Activated naive CD8-positive, alpha-beta T cell (primary cell): ENCODE measurements at regions not wholly inside any gene's neighbourhood (a gene's known extent, or its start where the extent isn't known, plus 50 kb on each side); places are given as distances from the start of the nearest gene placed in this dataset.

Source experiments
- H3K27ac Mint-ChIP-seq: one replicate; pipeline ENCODE4 v1.8.0; 2021; ENCODE audit warnings: mixed read lengths
- H3K27me3 Mint-ChIP-seq: one replicate; pipeline ENCODE4 v1.8.0; 2021; ENCODE audit warnings: mixed read lengths
- H3K36me3 Mint-ChIP-seq: one replicate; pipeline ENCODE4 v1.8.0; 2021; ENCODE audit warnings: mixed read lengths
- H3K4me1 Mint-ChIP-seq: one replicate; pipeline ENCODE4 v1.8.0; 2021; ENCODE audit warnings: low read depth, mixed read lengths
- H3K4me3 Mint-ChIP-seq: one replicate; pipeline ENCODE4 v1.8.0; 2021; ENCODE audit warnings: mild to moderate bottlenecking, mixed read lengths
- H3K9me3 Mint-ChIP-seq: one replicate; pipeline ENCODE4 v1.8.0; 2021; ENCODE audit warnings: low read depth, mixed read lengths

DNA sequence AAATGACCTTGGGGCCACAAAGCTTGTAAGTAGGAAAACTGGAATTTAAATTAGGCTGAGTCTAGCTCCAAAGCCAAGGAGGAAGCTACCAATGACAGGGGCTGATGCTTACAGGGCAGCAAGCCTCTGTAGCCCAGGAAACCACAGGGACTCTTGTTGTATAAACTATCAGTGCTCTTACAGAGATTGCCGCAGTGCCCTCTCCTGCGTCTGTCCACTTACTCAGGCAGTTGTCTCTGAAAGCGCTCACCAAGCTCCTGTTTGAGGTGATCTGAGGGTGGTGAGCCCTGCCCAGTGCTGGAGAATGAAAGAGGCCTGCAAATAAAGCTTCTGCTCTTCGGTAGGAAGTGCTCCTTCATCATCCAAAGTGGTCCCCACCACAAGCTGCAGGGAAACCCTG lies 498.8 kb downstream of the ARHGEF28 start:
- peaks cover 3% of the 10 kb centered on the region for H3K27me3 Mint-ChIP-seq
- no peak overlapping the region for H3K27ac Mint-ChIP-seq
- no peaks in the 10 kb centered on the region for H3K36me3 Mint-ChIP-seq

GRCh38 chr5:74123929-74124328 lies 497.9 kb downstream of the ARHGEF28 start:
- Mint-ChIP-seq H3K27ac (no peak overlapping the region), H3K36me3 (no peaks in the 10 kb centered on the region), H3K27me3 (peaks cover 3% of the 10 kb centered on the region), H3K4me1 (no peaks in the 10 kb centered on the region), H3K9me3 (peaks cover 3% of the 10 kb centered on the region), H3K4me3 (no peak overlapping the region)

More for the DNA sequence above, 498.8 kb downstream of the ARHGEF28 start:
- no peak overlapping the region for H3K4me3 Mint-ChIP-seq
- no peaks in the 10 kb centered on the region for H3K4me1 Mint-ChIP-seq
- H3K9me3 Mint-ChIP-seq = peaks cover under 1% of the 10 kb centered on the region

DNA sequence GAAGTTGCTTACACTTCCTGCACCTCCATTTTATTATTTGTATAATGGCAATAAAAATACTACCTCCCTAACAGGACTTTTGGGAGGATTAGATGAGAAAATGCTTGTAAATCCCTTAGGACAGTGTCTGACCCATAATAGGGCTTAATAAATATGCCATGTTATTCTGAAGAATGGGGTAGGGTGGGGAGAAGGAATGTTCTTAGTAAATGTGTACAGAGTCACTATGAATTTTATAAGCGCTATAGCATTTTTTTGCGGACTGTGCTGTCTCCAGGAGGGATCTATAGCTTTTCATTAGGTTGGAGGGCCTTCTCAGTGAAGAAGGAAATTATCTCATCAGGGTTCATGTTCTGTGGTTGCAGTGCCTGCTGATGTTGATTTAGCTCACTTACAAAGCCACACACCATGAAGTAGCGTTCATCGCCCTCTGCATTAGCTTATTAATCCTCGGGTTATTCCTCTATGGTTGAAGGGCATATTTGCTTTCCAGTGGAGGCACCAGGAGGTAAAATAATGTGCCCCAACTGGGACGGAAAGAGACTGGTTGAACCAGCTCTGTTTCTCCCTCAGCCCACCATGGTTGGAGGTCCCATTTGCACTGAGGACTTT lies 497.1 kb downstream of the ARHGEF28 start:
- Mint-ChIP-seq H3K27ac (no peak overlapping the region), H3K4me1 (no peaks in the 10 kb centered on the region), H3K9me3 (peaks cover 5% of the 10 kb centered on the region), H3K4me3 (no peak overlapping the region), H3K36me3 (no peaks in the 10 kb centered on the region), H3K27me3 (no peaks in the 10 kb centered on the region)

GRCh38 chr5:74122175-74122574 lies 496.2 kb downstream of the ARHGEF28 start:
- Mint-ChIP-seq H3K27me3 (no peaks in the 10 kb centered on the region), H3K27ac (no peak overlapping the region), H3K4me3 (no peak overlapping the region), H3K9me3 (peaks cover 6% of the 10 kb centered on the region), H3K4me1 (no peaks in the 10 kb centered on the region), H3K36me3 (no peaks in the 10 kb centered on the region)

- no peaks in the 10 kb centered on the region for H3K27me3 Mint-ChIP-seq
- H3K27ac Mint-ChIP-seq = no peak overlapping the region
- H3K4me1 Mint-ChIP-seq = no peaks in the 10 kb centered on the region
- H3K4me3 Mint-ChIP-seq = no peak overlapping the region
- peaks cover 6% of the 10 kb centered on the region for H3K9me3 Mint-ChIP-seq
- no peaks in the 10 kb centered on the region for H3K36me3 Mint-ChIP-seq
These were observed 494.6 kb downstream of the ARHGEF28 start for GRCh38 chr5:74120585-74120984.

- Mint-ChIP-seq H3K27me3 (peaks cover 2% of the 10 kb centered on the region), H3K36me3 (no peaks in the 10 kb centered on the region), H3K4me1 (no peaks in the 10 kb centered on the region)
These were observed 492.1 kb downstream of the ARHGEF28 start for GRCh38 chr5:74118071-74118470.

GRCh38 chr5:74116984-74117383 lies 491.0 kb downstream of the ARHGEF28 start:
- Mint-ChIP-seq H3K27me3 (peaks cover 5% of the 10 kb centered on the region), H3K9me3 (peaks cover 6% of the 10 kb centered on the region), H3K4me1 (no peaks in the 10 kb centered on the region), H3K27ac (no peak overlapping the region), H3K4me3 (no peak overlapping the region), H3K36me3 (no peaks in the 10 kb centered on the region)

More at GRCh38 chr5:74118071-74118470, 492.1 kb downstream of the ARHGEF28 start:
- Mint-ChIP-seq H3K27ac (no peak overlapping the region), H3K9me3 (peaks cover 6% of the 10 kb centered on the region), H3K4me3 (no peak overlapping the region)

GRCh38 chr5:74116266-74116665 lies 490.3 kb downstream of the ARHGEF28 start:
- H3K27me3 Mint-ChIP-seq = peaks cover 7% of the 10 kb centered on the region
- H3K27ac Mint-ChIP-seq = no peak overlapping the region
- no peaks in the 10 kb centered on the region for H3K36me3 Mint-ChIP-seq
- H3K4me3 Mint-ChIP-seq = no peak overlapping the region
- no peaks in the 10 kb centered on the region for H3K4me1 Mint-ChIP-seq
- H3K9me3 Mint-ChIP-seq = peaks cover 6% of the 10 kb centered on the region

DNA sequence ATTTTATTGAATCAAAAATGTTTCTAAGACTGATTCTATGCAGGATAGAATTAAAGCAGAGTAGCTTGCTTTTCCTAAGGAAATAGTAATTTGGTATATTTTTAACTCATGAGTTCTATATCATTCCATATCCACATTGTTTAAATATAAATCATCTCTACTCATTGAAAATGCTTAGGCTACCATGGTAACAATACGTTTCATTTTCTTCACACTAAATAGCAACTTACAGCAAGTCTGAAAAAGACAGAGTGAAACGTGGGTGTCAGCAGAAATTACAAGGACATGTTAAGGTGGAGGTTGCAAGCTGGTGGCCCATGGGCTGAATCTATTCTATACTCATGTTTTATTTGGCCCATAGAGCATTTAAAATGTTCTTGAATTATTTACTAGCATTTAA lies 487.9 kb downstream of the ARHGEF28 start:
- H3K27me3 Mint-ChIP-seq = peaks cover 10% of the 10 kb centered on the region
- H3K4me1 Mint-ChIP-seq = no peaks in the 10 kb centered on the region
- H3K36me3 Mint-ChIP-seq = no peaks in the 10 kb centered on the region
- H3K9me3 Mint-ChIP-seq = peaks cover 3% of the 10 kb centered on the region
- no peak overlapping the region for H3K27ac Mint-ChIP-seq
- no peak overlapping the region for H3K4me3 Mint-ChIP-seq

GRCh38 chr5:74113196-74113540 lies 487.2 kb downstream of the ARHGEF28 start:
- H3K27ac Mint-ChIP-seq = no peak overlapping the region
- no peaks in the 10 kb centered on the region for H3K4me1 Mint-ChIP-seq
- no peak overlapping the region for H3K4me3 Mint-ChIP-seq
- H3K36me3 Mint-ChIP-seq = no peaks in the 10 kb centered on the region
- peaks cover 2% of the 10 kb centered on the region for H3K9me3 Mint-ChIP-seq
- peaks cover 10% of the 10 kb centered on the region for H3K27me3 Mint-ChIP-seq

DNA sequence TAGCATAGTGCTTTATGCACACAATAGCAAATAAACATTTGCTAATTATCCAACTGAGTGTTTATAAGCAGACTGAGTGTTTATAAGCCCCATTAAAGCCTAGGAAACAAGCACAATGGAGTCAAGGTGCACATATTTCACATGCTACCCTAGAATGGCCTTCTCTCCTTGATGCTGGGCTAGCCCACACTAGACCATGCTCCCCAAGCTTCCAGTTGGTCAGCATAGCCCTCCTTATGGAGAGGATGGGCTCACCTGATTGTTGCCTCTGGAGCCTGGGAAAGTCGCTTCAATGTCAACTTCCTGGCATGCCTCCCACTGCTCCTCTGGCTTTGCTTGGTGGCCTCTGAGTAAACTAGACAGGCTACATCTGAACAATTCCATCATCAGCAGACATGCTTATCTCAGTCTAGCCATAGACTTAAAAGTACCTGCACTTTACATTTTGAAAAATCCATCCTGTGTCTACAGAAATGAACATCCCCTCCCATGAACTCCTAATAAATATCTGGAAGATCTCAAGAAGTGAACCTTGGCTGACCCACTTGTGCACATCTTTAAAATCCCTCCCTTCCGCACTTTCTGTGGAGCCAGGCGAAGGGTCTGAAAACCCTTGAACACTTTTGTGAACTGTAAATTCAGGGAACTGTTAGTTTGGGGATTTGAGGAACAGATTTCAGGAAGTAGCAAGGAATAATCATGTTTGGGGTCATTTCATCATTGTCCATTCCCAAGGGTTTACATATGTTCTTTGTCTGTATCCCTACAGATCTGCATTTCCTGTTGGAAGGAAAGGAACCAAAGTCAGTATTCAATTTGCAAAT lies 486.6 kb downstream of the ARHGEF28 start:
- H3K27me3 Mint-ChIP-seq = peaks cover 10% of the 10 kb centered on the region
- H3K27ac Mint-ChIP-seq = no peak overlapping the region
- H3K9me3 Mint-ChIP-seq = no peaks in the 10 kb centered on the region
- H3K4me3 Mint-ChIP-seq = no peak overlapping the region
- H3K36me3 Mint-ChIP-seq = no peaks in the 10 kb centered on the region
- H3K4me1 Mint-ChIP-seq = no peaks in the 10 kb centered on the region

- Mint-ChIP-seq H3K27me3 (peaks cover 10% of the 10 kb centered on the region), H3K4me3 (no peak overlapping the region), H3K9me3 (no peaks in the 10 kb centered on the region), H3K4me1 (no peaks in the 10 kb centered on the region), H3K36me3 (no peaks in the 10 kb centered on the region), H3K27ac (no peak overlapping the region)
These were observed 485.8 kb downstream of the ARHGEF28 start for GRCh38 chr5:74111764-74112163.

- H3K27me3 Mint-ChIP-seq = peaks cover 14% of the 10 kb centered on the region
- H3K4me1 Mint-ChIP-seq = no peaks in the 10 kb centered on the region
- H3K36me3 Mint-ChIP-seq = no peaks in the 10 kb centered on the region
- H3K9me3 Mint-ChIP-seq = no peaks in the 10 kb centered on the region
- H3K27ac Mint-ChIP-seq = no peak overlapping the region
- H3K4me3 Mint-ChIP-seq = no peak overlapping the region
These were observed 483.3 kb downstream of the ARHGEF28 start for GRCh38 chr5:74109344-74109743.

GRCh38 chr5:74107899-74108298 lies 481.9 kb downstream of the ARHGEF28 start:
- Mint-ChIP-seq H3K27ac (no peak overlapping the region), H3K9me3 (no peaks in the 10 kb centered on the region), H3K27me3 (peaks cover 11% of the 10 kb centered on the region), H3K4me3 (no peak overlapping the region), H3K4me1 (no peaks in the 10 kb centered on the region), H3K36me3 (no peaks in the 10 kb centered on the region)

- H3K4me1 Mint-ChIP-seq = no peaks in the 10 kb centered on the region
- H3K36me3 Mint-ChIP-seq = no peaks in the 10 kb centered on the region
- no peak overlapping the region for H3K27ac Mint-ChIP-seq
- H3K27me3 Mint-ChIP-seq = peaks cover 7% of the 10 kb centered on the region
- no peak overlapping the region for H3K4me3 Mint-ChIP-seq
- H3K9me3 Mint-ChIP-seq = no peaks in the 10 kb centered on the region
These were observed 479.3 kb downstream of the ARHGEF28 start for GRCh38 chr5:74105126-74105780.
